ENCODE measurements at regions not wholly inside any gene's neighbourhood (a gene's known extent, or its start where the extent isn't known, plus 50 kb on each side); places are given as distances from the start of the nearest gene placed in this dataset.

GRCh38 chr14:98171654-98172053 lies 1100.3 kb downstream of the BCL11B start:
- Histone ChIP-seq H3K4me1 (ENCODE audit: insufficient read depth, low read length) (no peaks in the 10 kb centered on the region), H3K27ac (ENCODE audit: extremely low read length, insufficient read depth, low read length) (no peak overlapping the region), H4K20me1 (ENCODE audit: insufficient read depth, low read length) (no peaks in the 10 kb centered on the region), H3K27me3 (ENCODE audit: control insufficient read depth in 1 of 2, insufficient read depth in 2 of 2, low read length in 2 of 2) (no peaks in the 10 kb centered on the region), H3K4me2 (ENCODE audit: low read depth, low read length) (no peak overlapping the region), H2AFZ (ENCODE audit: low read length) (no peak overlapping the region), H3K4me3 (replicated peaks in 1 of 3; ENCODE audit: insufficient read depth in 1 of 3, low read depth in 2 of 3, low read length in 3 of 3) (no peak overlapping the region), H3K9ac (ENCODE audit: insufficient read depth, low read depth, low read length) (no peak overlapping the region), H3K9me3 (ENCODE audit: low read length) (peaks cover 80% of the 10 kb centered on the region), H3K36me3 (replicated peaks in 1 of 2; ENCODE audit: control insufficient read depth in 1 of 2, insufficient read depth in 2 of 2, low read length in 2 of 2) (no peaks in the 10 kb centered on the region), H3K79me2 (ENCODE audit: insufficient read depth, low read length) (no peaks in the 10 kb centered on the region)
- no TSS peak for BruUV-seq (replicated peaks)
- intact Hi-C loops (cut with micrococcal nuclease; ENCODE audit: unreplicated experiment): no loop called here
- ATAC-seq: no peak
- no peak for DNase-seq (ENCODE audit: low spot score)
- ChIA-PET POLR2A (no interaction called here), CTCF (ENCODE audit: low intra/inter-chr PET ratio, low total read pairs) (no interaction called here)
- in situ Hi-C loops (cut with HindIII; ENCODE audit: extremely low pct_ligation_motif_present, low pct_unique_long_range_greater_than_20kb): no loop called here
- no peak for TF ChIP-seq SAFB2 (CRISPR knock-in tag; IDR thresholded peaks at IDR 0.05; ENCODE audit: borderline replicate concordance, low read depth)
- no peak for TF ChIP-seq MAZ (IDR thresholded peaks at IDR 0.05; ENCODE audit: borderline replicate concordance, low read depth, low read length)
- TF ChIP-seq MAZ (CRISPR knock-in tag; IDR thresholded peaks at IDR 0.05; ENCODE audit: low read depth): no peak
- TF ChIP-seq, protein P1, sequence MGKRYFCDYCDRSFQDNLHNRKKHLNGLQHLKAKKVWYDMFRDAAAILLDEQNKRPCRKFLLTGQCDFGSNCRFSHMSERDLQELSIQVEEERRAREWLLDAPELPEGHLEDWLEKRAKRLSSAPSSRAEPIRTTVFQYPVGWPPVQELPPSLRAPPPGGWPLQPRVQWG (CRISPR knock-in tag; IDR thresholded peaks at IDR 0.05; ENCODE audit: borderline replicate concordance, low read depth): no peak
- no peak for TF ChIP-seq ZNF710 (CRISPR knock-in tag; IDR thresholded peaks at IDR 0.05; ENCODE audit: borderline replicate concordance)
- TF ChIP-seq MEIS1 (CRISPR knock-in tag; IDR thresholded peaks at IDR 0.05; ENCODE audit: borderline replicate concordance): no peak
- no peak for TF ChIP-seq ZNF329 (CRISPR knock-in tag; IDR thresholded peaks at IDR 0.05; ENCODE audit: low read depth)
- TF ChIP-seq, protein P2, sequence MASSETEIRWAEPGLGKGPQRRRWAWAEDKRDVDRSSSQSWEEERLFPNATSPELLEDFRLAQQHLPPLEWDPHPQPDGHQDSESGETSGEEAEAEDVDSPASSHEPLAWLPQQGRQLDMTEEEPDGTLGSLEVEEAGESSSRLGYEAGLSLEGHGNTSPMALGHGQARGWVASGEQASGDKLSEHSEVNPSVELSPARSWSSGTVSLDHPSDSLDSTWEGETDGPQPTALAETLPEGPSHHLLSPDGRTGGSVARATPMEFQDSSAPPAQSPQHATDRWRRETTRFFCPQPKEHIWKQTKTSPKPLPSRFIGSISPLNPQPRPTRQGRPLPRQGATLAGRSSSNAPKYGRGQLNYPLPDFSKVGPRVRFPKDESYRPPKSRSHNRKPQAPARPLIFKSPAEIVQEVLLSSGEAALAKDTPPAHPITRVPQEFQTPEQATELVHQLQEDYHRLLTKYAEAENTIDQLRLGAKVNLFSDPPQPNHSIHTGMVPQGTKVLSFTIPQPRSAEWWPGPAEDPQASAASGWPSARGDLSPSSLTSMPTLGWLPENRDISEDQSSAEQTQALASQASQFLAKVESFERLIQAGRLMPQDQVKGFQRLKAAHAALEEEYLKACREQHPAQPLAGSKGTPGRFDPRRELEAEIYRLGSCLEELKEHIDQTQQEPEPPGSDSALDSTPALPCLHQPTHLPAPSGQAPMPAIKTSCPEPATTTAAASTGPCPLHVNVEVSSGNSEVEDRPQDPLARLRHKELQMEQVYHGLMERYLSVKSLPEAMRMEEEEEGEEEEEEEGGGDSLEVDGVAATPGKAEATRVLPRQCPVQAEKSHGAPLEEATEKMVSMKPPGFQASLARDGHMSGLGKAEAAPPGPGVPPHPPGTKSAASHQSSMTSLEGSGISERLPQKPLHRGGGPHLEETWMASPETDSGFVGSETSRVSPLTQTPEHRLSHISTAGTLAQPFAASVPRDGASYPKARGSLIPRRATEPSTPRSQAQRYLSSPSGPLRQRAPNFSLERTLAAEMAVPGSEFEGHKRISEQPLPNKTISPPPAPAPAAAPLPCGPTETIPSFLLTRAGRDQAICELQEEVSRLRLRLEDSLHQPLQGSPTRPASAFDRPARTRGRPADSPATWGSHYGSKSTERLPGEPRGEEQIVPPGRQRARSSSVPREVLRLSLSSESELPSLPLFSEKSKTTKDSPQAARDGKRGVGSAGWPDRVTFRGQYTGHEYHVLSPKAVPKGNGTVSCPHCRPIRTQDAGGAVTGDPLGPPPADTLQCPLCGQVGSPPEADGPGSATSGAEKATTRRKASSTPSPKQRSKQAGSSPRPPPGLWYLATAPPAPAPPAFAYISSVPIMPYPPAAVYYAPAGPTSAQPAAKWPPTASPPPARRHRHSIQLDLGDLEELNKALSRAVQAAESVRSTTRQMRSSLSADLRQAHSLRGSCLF (CRISPR knock-in tag; IDR thresholded peaks at IDR 0.05; ENCODE audit: borderline replicate concordance): no peak
- TF ChIP-seq ZNF136 (CRISPR knock-in tag; IDR thresholded peaks at IDR 0.05; ENCODE audit: low read depth): no peak
- TF ChIP-seq ERF (CRISPR knock-in tag; IDR thresholded peaks at IDR 0.05): no peak
- no peak for TF ChIP-seq AHR (CRISPR knock-in tag; IDR thresholded peaks at IDR 0.05)
- TF ChIP-seq ZNF766 (CRISPR knock-in tag; IDR thresholded peaks at IDR 0.05; ENCODE audit: borderline replicate concordance): no peak
- no peak for TF ChIP-seq ZNF607 (CRISPR knock-in tag; IDR thresholded peaks at IDR 0.05; ENCODE audit: borderline replicate concordance)
- no peak for TF ChIP-seq MBNL3 (CRISPR knock-in tag; conservative IDR thresholded peaks at IDR 0.05)
- TF ChIP-seq ZNF17 (CRISPR knock-in tag; IDR thresholded peaks at IDR 0.05): no peak
- no CpG with 5 or more reads among the region's 3 CpGs for WGBS (ENCODE audit: low lambda C conversion rate)
- FAIRE-seq: no peak

Data from HepG2 (cell line).